Tibial nerve (tissue), 4 donors: ENCODE measurements at regions not wholly inside any gene's neighbourhood (a gene's known extent, or its start where the extent isn't known, plus 50 kb on each side); places are given as distances from the start of the nearest gene placed in this dataset.

Experiments
- DNase-seq, 2 donors: peaks; one replicate each; pipeline ENCODE4 v3.0.0-alpha.2; 2019; ENCODE audit warnings: low spot score in 2 of 2
- H3K27ac ChIP-seq, 4 donors: fragments of 200-600 bp; sonication (generic) in 3 of 4; one replicate each; pipeline ENCODE4 v1.5.1; 2017 to 2019; ENCODE audit warnings: mild to moderate bottlenecking in 1 of 4
- H3K27me3 ChIP-seq, 2 donors: fragments of 200-600 bp; sonication (generic) in 1 of 2; one replicate each; pipeline versions ENCODE4 v1.5.1 to v1.6.0; 2017 to 2019
- H3K36me3 ChIP-seq, 3 donors: fragments of 200-600 bp; sonication (generic); one replicate each; pipeline ENCODE4 v1.5.1; 2018 to 2019
- H3K4me1 ChIP-seq, 4 donors: fragments of 200-600 bp; sonication (generic) in 3 of 4; one replicate each; pipeline ENCODE4 v1.5.1; 2017 to 2019
- H3K4me3 ChIP-seq, 4 donors: fragments of 200-600 bp; sonication (generic) in 3 of 4; one replicate each; pipeline ENCODE4 v1.5.1; 2017 to 2019; ENCODE audit warnings: mild to moderate bottlenecking in 1 of 4, moderate library complexity in 1 of 4
- H3K9me3 ChIP-seq, 4 donors: fragments of 200-600 bp; sonication (generic) in 3 of 4; one replicate each; pipeline ENCODE4 v1.5.1; 2017 to 2019
- EP300 ChIP-seq, 2 donors: sonication (generic); formaldehyde crosslinking; IDR thresholded peaks; one replicate each; pipeline ENCODE4 v1.6.1; 2017; ENCODE audit warnings: antibody characterized with exemption in 2 of 2, mild to moderate bottlenecking in 1 of 2
- POLR2A ChIP-seq, 2 donors: fragments of 450-650 bp; IDR thresholded peaks; one replicate each; pipeline ENCODE4 v1.6.1; 2017; ENCODE audit warnings: antibody characterized with exemption in 2 of 2, mild to moderate bottlenecking in 2 of 2, moderate library complexity in 2 of 2
- WGBS, 2 donors: methylation state at CpG; one replicate each; pipeline ENCODE4 v1.1.5; 2018; 5-methylcytosine and 5-hydroxymethylcytosine counted together
- TF ChIP-seq, protein P1 (sequence below), 5 experiments: fragments of 200-600 bp in 3 of 5; fragments of 450-650 bp in 2 of 5; sonication (generic) in 3 of 5; IDR thresholded peaks; one replicate each; pipeline ENCODE4 v1.5.1; 2016 to 2019; ENCODE audit warnings: antibody characterized with exemption in 5 of 5, mild to moderate bottlenecking in 3 of 5, moderate library complexity in 2 of 5

DNA sequence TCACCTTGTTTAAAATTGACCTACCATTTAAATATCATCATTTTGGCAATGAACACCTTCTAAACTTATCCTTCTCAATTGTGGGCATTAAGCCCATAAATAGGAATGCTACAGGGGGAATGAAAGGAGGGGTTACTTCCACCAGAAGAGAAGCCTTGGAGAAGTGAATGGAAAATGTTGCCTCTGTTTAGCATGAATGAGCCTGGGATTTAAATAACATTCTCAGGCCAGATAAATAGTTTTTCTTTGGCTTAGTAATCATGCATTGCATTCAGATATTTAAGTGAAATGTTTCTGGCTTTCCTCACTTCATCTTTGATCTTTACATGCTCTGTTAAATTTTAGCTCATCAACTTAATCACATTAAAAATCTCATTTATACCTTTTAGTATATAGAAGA lies 284.3 kb upstream of the FMN2 start:
- no peak for TF ChIP-seq EP300 (IDR thresholded peaks at IDR 0.05)
- TF ChIP-seq POLR2A (IDR thresholded peaks at IDR 0.05): no peak
- TF ChIP-seq, protein P1, sequence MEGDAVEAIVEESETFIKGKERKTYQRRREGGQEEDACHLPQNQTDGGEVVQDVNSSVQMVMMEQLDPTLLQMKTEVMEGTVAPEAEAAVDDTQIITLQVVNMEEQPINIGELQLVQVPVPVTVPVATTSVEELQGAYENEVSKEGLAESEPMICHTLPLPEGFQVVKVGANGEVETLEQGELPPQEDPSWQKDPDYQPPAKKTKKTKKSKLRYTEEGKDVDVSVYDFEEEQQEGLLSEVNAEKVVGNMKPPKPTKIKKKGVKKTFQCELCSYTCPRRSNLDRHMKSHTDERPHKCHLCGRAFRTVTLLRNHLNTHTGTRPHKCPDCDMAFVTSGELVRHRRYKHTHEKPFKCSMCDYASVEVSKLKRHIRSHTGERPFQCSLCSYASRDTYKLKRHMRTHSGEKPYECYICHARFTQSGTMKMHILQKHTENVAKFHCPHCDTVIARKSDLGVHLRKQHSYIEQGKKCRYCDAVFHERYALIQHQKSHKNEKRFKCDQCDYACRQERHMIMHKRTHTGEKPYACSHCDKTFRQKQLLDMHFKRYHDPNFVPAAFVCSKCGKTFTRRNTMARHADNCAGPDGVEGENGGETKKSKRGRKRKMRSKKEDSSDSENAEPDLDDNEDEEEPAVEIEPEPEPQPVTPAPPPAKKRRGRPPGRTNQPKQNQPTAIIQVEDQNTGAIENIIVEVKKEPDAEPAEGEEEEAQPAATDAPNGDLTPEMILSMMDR (IDR thresholded peaks at IDR 0.05): no peak
- Histone ChIP-seq H3K27me3 (no peaks in the 10 kb centered on the region), H3K27ac (no peak overlapping the region), H3K9me3 (no peaks in the 10 kb centered on the region), H3K4me3 (no peak overlapping the region), H3K4me1 (peaks cover 0 to 5% (median 0%) of the 10 kb centered on the region in 4 donors), H3K36me3 (no peaks in the 10 kb centered on the region)
- no peak for DNase-seq

DNA sequence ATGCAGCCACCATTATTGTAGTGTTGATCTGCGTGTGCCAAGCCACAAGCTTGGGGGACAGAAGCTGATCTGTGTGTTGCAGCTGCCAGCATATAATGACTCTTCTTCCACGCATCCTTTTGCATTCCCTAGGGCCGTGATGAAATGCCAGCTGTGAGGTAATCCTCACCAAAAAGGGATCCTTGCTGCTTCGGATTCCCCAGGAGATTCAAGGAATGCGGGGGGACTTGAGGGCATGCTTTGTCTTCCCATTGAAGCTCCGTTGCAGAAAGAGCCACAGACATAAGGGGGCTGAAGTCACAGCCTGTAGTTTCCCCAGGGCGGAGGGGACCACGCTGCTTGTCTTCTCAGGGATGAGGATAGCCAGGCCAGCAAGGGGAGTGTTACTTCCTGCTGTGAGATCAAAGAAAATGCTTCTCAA lies 281.6 kb upstream of the FMN2 start:
- Histone ChIP-seq H3K4me1 (peaks cover 0 to 9% (median 0%) of the 10 kb centered on the region in 4 donors), H3K36me3 (no peaks in the 10 kb centered on the region), H3K27me3 (no peaks in the 10 kb centered on the region), H3K9me3 (no peaks in the 10 kb centered on the region), H3K4me3 (no peak overlapping the region), H3K27ac (no peak overlapping the region)
- WGBS, 2 donors: 65 to 68% methylated on average over 8 of the region's 8 CpGs
- TF ChIP-seq POLR2A (IDR thresholded peaks at IDR 0.05) (no peak), EP300 (IDR thresholded peaks at IDR 0.05) (no peak)
- TF ChIP-seq, protein P1 (IDR thresholded peaks at IDR 0.05): no peak
- no peak for DNase-seq

DNA sequence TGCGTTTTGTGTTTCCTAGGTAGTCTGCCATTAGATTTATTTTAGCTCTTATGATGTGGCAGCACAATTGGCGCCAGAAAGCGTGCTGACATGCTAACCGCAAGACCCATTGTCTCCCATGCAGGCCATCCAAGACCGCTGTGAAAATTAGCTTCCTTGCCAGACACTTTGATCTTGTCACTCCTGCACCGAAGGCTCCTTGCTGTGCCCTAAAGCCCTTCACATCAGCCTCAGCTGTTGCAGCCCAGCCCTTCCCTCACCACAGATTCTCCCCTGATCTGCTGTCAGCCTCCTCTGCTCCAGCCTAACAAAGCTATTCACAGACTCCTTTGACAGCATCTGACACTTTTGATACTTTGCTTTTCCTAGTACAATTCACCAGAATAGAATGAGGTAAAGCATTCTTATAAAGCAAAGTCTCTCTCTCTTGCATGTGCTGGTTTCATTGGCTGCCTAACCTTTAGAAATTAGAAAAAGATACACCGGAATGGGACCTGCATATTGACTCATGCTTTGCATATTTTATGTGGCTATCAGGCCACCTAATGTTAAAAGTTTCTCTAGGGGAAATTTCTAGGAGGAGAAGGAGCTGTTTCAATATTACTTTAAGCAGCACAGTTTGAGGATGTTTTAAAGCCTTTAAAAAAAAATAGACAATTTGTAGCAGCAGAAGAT lies 280.3 kb upstream of the FMN2 start:
- no peak overlapping the region for H3K27ac ChIP-seq
- H3K27me3 ChIP-seq: no peaks in the 10 kb centered on the region
- no peaks in the 10 kb centered on the region for H3K9me3 ChIP-seq
- 69 to 72% methylated on average over 7 of the region's 7 CpGs for WGBS, 2 donors
- no peak for DNase-seq
- no peaks in the 10 kb centered on the region for H3K36me3 ChIP-seq
- H3K4me1 ChIP-seq: peaks cover 0 to 8% (median 2%) of the 10 kb centered on the region in 4 donors
- TF ChIP-seq EP300 (IDR thresholded peaks at IDR 0.05): no peak
- no peak for TF ChIP-seq POLR2A (IDR thresholded peaks at IDR 0.05)
- TF ChIP-seq, protein P1 (IDR thresholded peaks at IDR 0.05): no peak
- H3K4me3 ChIP-seq: no peak overlapping the region

DNA sequence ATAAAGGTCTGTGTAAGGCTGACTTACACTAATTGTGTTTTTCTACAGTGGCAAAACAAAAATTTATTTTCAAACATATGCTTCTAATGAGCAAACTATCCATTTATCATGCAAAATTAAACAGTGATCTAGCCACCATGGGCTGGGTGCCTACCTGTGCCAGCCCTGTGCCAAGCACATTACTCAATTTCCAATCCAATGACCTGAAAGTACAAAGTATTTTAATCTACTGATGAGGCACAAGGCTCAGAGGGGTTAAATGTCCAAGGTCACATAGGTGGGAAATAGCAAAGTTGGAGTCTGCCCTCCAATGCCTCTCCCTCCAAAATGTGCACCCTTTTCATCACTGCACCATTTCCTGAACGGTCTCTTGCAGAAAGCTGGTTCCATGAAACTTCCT lies 279.1 kb upstream of the FMN2 start:
- DNase-seq: no peak
- Histone ChIP-seq H3K4me1 (peaks cover 0 to 10% (median 3%) of the 10 kb centered on the region in 4 donors), H3K27ac (no peak overlapping the region), H3K27me3 (no peaks in the 10 kb centered on the region), H3K4me3 (no peak overlapping the region), H3K9me3 (no peaks in the 10 kb centered on the region), H3K36me3 (no peaks in the 10 kb centered on the region)
- TF ChIP-seq POLR2A (IDR thresholded peaks at IDR 0.05) (no peak), EP300 (IDR thresholded peaks at IDR 0.05) (no peak)
- TF ChIP-seq, protein P1 (IDR thresholded peaks at IDR 0.05): no peak
- WGBS, 2 donors: 95% methylated on average over 1 of the region's 1 CpG

DNA sequence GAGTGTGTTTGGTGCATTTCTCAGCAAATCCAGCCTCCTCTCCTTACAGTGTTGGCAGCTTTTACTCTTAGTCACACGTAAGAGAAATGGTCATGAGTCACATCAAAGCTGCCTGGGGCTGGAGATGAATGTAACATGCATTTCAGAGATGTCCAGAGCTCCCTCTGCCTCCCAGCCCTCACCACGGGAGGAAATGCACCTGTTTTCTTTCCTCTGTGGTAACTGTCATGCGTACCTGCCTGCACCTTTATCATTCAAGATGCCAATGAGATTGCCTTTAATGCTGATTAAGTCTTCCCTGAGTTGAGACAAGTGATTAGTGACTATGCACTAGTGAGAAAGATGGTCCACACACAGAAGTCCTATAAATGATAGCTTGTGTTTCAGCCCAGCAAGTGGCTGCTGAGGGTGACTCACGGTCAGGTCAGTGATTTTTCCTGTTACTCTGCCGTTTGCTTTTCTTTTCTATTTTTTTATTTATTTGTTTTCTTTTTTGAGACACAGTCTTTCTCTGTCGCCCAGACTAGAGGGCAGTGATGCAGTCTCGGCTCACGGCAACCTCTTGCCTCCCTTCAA lies 277.3 kb upstream of the FMN2 start:
- H3K4me1 ChIP-seq: peaks cover 0 to 10% (median 3%) of the 10 kb centered on the region in 4 donors
- TF ChIP-seq, protein P1 (IDR thresholded peaks at IDR 0.05): no peak
- TF ChIP-seq POLR2A (IDR thresholded peaks at IDR 0.05) (no peak), EP300 (IDR thresholded peaks at IDR 0.05) (no peak)
- no peaks in the 10 kb centered on the region for H3K27me3 ChIP-seq
- no peaks in the 10 kb centered on the region for H3K36me3 ChIP-seq
- no peak overlapping the region for H3K27ac ChIP-seq
- DNase-seq: peak in 1 of 2 donors; percentile 5
- H3K9me3 ChIP-seq: no peaks in the 10 kb centered on the region
- 44 to 45% methylated on average over 8 of the region's 8 CpGs for WGBS, 2 donors
- no peak overlapping the region for H3K4me3 ChIP-seq
